AG04450 (cell line): ENCODE measurements at regions not wholly inside any gene's neighbourhood (a gene's known extent, or its start where the extent isn't known, plus 50 kb on each side); places are given as distances from the start of the nearest gene placed in this dataset. TPM values are rescaled to one million over a fixed set of nuclear protein-coding genes. Genes with fewer than 3 reads are reported as not detected.

Experiments used
- CTCF ChIA-PET: fragments of 300-600, 350-600 bp; formaldehyde crosslinking; extraction: SDS; loops from one replicate; lab custom pipeline; 2022; ENCODE audit warnings: antibody characterized with exemption, inconsistent platforms; lab: Charles Lee
- POLR2A ChIA-PET: fragments of 350-600 bp; formaldehyde crosslinking; extraction: SDS; loops from one replicate; lab custom pipeline; 2021; ENCODE audit warnings: antibody characterized with exemption, inconsistent platforms; lab: Yijun Ruan, JAX
- DNase-seq: peaks from one replicate; pipeline ENCODE4 v3.0.0-alpha.2; 2011; ENCODE audit warnings: low read depth, low spot score
- H3K27ac ChIP-seq: one replicate; pipeline ENCODE4 v1.5.1; 2012; ENCODE audit warnings: low read depth, low read length, control low read depth
- H3K27me3 ChIP-seq: one replicate; pipeline ENCODE4 v1.6.0; 2012; ENCODE audit warnings: low read length; ENCODE audit not compliant: control insufficient read depth, insufficient read depth
- H3K4me3 ChIP-seq: 2 replicates; pipeline ENCODE4 v1.5.1; 2011; ENCODE audit warnings: mild to moderate bottlenecking, low read depth, low read length, control low read depth
- H3K9me3 ChIP-seq: 2 replicates; pipeline ENCODE4 v1.5.1; 2012; ENCODE audit warnings: low read length; ENCODE audit not compliant: control insufficient read depth, insufficient read depth
- small RNA-seq: library from RNA; depleted of rRNA; stranded (forward); fragments of <200 nt; gene quantifications from one replicate; pipeline ENCODE3, GENCODE V24; 2012; ENCODE audit warnings: low read depth; ENCODE audit not compliant: insufficient read length
- TF ChIP-seq, protein P1 (sequence below): IDR thresholded peaks from 2 replicates; pipeline ENCODE4 v1.5.1; 2011; ENCODE audit warnings: low read depth, low read length, control low read depth, inconsistent platforms

DNA sequence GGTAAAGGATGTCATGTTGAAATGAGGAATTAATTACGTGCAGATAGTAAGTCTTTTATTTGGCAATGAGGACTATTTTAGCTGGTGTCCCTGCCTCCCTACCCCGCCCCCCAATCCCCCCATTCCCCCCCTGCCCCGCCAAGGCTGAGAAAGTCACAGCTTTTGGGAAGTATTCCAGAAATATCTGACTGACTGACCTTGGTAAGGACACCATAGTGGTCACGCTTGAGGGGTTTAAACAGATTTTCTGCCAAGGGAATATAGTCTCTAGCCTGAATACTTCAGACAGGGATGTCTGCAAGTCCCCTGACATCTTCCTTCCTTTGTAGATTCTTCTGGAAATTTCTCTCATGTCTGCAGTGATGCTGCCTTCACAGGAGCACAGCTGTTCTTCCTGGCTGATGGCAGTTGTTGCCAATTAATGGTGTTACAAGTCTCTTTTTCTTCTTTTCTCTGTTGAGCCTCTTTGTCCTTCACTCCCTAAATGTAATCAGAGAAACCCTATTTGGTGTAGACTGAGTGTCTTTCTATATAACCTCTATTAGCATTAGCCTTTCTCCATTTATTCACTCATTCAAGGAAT lies 53.7 kb upstream of the MGAT5 start:
- TF ChIP-seq, protein P1, sequence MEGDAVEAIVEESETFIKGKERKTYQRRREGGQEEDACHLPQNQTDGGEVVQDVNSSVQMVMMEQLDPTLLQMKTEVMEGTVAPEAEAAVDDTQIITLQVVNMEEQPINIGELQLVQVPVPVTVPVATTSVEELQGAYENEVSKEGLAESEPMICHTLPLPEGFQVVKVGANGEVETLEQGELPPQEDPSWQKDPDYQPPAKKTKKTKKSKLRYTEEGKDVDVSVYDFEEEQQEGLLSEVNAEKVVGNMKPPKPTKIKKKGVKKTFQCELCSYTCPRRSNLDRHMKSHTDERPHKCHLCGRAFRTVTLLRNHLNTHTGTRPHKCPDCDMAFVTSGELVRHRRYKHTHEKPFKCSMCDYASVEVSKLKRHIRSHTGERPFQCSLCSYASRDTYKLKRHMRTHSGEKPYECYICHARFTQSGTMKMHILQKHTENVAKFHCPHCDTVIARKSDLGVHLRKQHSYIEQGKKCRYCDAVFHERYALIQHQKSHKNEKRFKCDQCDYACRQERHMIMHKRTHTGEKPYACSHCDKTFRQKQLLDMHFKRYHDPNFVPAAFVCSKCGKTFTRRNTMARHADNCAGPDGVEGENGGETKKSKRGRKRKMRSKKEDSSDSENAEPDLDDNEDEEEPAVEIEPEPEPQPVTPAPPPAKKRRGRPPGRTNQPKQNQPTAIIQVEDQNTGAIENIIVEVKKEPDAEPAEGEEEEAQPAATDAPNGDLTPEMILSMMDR = no peak
- ChIA-PET CTCF (interaction anchor here (1.1 kb wide), 1 partner anchor 8 kb away, joined by 3 read pairs; no protein-coding TSS in a partner anchor), POLR2A (no interaction called here)
- H3K27me3 ChIP-seq = no peaks in the 10 kb centered on the region
- DNase-seq = no peak
- H3K27ac ChIP-seq = no peak overlapping the region
- no peak overlapping the region for H3K4me3 ChIP-seq
- H3K9me3 ChIP-seq = no peaks in the 10 kb centered on the region

DNA sequence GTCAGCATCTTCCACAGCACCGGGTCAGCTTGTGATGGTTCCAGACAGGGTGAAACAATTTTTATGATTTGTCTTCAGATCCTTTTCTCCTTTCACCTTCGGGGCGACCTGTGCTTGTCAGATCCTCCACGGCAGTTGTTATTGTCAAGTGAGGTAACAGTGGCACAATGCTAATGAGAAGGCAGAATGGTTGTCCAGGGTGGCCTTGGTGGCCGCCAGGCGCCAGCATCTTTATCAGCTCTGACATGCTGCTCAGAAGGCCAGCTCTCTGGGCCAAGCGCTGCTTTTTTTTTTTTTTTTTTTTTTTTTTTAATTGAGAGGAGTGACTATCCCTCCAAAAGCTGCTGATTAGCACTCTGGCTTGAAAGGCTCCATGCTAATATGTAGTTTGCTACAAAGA lies 52.3 kb upstream of the MGAT5 start:
- Histone ChIP-seq H3K27ac (no peak overlapping the region), H3K9me3 (no peaks in the 10 kb centered on the region), H3K4me3 (no peak overlapping the region), H3K27me3 (no peaks in the 10 kb centered on the region)
- POLR2A ChIA-PET = no interaction called here
- CTCF ChIA-PET = interaction anchor here (0.6 to 2.8 kb wide), 3 partner anchors 16 to 315 kb away, joined by 3 to 6 read pairs (median 3); no protein-coding TSS in a partner anchor
- DNase-seq = no peak
- TF ChIP-seq, protein P1 = no peak

DNA sequence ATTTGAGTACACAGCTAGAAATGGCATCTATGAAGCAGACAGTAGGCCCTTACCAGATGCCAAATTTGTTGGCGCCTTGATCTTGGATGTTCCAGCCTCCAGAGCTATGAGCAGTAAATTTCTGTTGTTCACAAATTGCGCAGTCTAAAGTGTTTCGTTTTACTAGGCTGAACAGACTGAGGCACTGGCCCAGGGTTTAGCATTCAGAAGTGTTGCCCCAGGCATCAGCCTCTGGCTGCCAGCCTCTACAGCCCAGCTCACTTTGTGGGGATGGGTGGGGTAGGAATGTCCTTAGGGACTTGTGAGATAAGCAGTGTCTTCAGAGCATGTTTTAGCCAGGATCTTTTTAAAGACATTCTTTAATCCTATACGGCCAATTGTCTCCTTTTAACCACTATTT lies 51.5 kb upstream of the MGAT5 start:
- H3K27ac ChIP-seq = no peak overlapping the region
- no peak overlapping the region for H3K4me3 ChIP-seq
- CTCF ChIA-PET = interaction anchor here (0.9 to 2.8 kb wide), 2 partner anchors 249 to 316 kb away, joined by 3 to 6 read pairs; no protein-coding TSS in a partner anchor
- POLR2A ChIA-PET = no interaction called here
- H3K9me3 ChIP-seq = no peaks in the 10 kb centered on the region
- H3K27me3 ChIP-seq = no peaks in the 10 kb centered on the region
- DNase-seq = no peak
- TF ChIP-seq, protein P1 = no peak

DNA sequence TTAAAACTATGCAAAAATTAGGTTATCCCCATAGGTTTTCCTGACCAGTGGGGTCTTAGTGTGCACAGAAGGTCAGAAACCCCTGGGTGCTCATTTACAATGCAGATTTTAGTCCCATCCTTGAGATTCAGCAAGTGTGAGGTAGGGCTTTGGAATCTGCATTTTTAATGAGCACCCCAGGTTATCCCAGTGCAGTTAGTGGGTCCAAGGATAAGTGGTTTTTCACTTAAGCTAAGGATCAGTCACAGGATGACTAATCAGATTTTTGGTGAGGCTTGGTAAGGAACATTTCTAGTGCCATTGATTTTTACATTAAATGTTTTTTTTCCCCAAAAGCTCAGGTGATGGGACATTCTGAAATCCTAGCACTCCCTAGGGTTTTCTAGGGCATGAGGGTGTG lies 50.7 kb upstream of the MGAT5 start:
- ChIA-PET CTCF (interaction anchor here (1.1 to 2.8 kb wide), 3 partner anchors 43 to 316 kb away, joined by 3 to 6 read pairs (median 3); no protein-coding TSS in a partner anchor), POLR2A (no interaction called here)
- TF ChIP-seq, protein P1 = no peak
- Histone ChIP-seq H3K27ac (no peak overlapping the region), H3K9me3 (no peaks in the 10 kb centered on the region), H3K27me3 (no peaks in the 10 kb centered on the region), H3K4me3 (no peak overlapping the region)
- no peak for DNase-seq

Small RNAs in the stretch of these regions (small RNA-seq; reads per million reads assigned to genes)
- gene MIR3679 = not detected
